AML-193 (cell line): ENCODE measurements at regions not wholly inside any gene's neighbourhood (a gene's known extent, or its start where the extent isn't known, plus 50 kb on each side); places are given as distances from the start of the nearest gene placed in this dataset.
A peak's percentile ranks its signal among the peaks of the same experiment; 100 is the strongest.

ENCODE experiments used
- DNase-seq, 2 experiments: peaks; one replicate each; lab custom pipeline; 2025; lab: John Stamatoyannopoulos, UW

- DNase-seq = no peak
Measured at GRCh38 chr9:105114318-105114717, 130.1 kb upstream of the SLC44A1 start.

DNA sequence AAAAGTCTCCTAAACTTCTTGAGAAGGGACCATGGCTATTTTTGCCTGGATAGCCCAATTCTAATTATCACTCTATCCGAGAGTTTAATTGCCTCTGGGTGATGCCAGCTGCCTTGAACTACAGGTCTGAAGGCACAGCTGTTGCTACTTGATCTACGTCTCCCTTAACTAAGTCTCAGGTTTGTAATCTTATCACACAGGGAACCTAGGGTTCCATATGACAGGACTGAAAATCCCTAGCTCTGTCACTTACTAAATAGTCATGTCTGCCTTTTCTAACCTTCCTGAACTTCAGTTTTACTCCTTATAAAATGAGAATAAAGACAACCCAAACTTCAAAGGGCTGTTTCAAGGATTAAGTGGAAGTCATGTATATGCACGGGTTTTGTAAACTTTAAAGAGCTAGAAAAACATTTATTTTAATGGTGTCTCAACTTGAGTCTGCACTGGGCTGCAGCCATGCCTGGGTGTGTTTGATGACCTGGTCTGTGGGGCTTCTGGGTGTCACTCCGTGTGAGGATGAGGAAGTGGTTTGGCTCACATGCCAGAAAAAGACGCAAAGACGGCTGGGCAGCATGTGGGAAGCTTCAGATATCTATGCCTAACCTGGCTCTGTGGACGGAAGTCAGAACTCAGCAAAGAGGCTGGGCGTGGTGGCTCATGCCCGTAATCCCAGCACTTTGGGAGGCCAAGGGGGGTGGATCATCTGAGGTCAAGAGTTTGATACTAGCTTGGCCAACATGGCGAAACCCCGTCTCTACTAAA lies 129.3 kb upstream of the SLC44A1 start:
- peak; percentile 90 to 91 for DNase-seq

DNA sequence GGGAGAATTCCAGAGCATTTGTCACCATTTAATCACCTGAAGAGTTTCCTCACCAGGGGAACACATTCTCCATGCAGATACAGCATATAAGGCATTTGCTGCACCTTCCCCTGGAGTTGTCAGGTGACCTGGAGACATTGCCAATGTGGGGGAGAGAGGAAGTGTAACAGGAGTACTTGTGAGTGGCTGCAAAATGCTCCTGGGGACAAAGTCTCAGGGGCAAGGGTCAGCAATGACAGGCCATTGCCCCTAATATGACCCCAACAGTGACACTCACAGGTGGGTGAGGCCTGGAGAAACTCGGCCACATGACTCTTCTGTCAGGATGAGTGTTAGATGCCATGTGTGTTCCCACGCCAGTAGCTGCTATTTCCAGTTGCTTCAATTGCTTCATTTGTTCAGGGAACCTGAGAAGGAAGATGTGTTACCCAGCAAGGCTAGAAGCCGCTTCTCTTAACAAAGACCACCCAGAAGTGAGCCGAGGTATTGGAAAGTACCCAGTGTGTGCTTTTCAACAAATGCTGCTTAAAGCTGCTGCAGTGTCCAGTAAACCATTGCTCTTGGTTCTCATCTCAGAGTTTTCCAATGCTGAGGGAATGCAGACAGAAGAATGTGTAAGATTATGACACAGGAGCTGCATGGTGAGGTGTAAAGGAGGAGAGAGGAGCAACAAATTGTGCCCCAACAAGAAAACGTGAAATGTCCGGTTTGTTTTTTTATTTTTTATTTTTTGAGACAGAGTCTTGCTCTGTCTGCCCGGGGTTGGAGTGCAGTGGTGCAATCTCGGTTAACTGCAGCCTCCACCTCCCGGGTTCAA lies 128.2 kb upstream of the SLC44A1 start:
- no peak for DNase-seq

DNA sequence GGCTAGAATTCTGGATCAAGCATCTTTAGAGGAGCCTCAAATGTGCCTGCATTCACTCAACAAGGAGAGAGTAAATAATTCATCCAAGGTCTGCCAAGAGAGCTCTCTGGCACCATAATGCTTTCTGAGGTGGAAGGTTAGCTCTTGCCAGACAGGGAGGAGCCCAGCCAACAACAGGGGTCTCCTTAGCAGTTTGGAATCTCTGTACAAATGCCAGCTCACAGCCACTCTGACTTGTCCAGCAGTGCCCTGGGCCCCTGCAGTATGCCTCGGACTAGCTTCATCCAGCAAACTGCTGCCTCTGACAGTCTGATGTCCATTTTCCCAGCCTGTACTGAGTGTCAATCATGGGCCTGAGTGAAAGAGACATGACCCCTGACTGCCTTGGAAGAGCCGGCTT lies 127.2 kb upstream of the SLC44A1 start:
- DNase-seq = no peak

DNA sequence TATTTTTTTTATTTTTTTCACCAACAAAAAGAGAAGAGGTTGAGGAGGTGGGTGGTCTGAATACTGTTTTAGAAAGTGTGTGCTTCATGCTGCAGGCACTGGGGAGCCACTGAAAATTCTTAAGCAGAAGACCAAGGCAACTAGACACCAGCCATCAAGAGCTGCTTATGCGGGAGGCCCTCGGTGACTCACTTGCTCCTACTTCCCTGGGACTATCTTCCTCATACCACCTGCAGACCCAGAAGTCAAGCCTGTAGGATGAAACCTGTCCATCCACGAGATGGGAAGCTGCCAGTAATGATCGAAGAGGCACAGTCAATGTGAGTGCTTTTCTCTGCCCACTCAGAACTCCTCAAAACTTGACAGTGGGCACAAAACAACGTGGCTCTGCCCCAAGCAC lies 125.8 kb upstream of the SLC44A1 start:
- no peak for DNase-seq

GRCh38 chr9:105119156-105119555 lies 125.3 kb upstream of the SLC44A1 start:
- no peak for DNase-seq

GRCh38 chr9:105121861-105122430 lies 122.5 kb upstream of the SLC44A1 start:
- no peak for DNase-seq

GRCh38 chr9:105124598-105124997 lies 119.9 kb upstream of the SLC44A1 start:
- DNase-seq = peak; percentile 38 to 39

DNA sequence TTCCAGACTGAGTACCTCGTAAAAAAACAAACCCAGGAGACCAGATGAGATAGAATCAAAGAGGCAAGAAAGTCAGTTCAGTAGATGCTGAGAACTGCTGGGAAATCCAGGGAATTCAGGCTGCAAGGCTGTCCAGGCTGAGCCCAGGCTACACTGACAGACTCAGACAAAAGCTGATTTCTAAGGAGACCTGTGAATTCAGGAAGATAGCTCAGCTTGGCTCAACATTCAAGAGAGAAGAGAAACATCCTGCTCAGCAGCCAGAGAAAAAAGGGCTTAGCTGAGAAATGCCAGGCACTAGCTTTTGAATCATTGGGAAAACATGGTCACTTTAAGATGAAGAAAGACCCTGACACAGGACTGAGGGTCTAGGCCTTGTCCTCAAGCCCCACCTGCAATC lies 118.2 kb upstream of the SLC44A1 start:
- DNase-seq = no peak

- DNase-seq = peak; percentile 68 to 80
Measured at GRCh38 chr9:105127863-105128220, 116.6 kb upstream of the SLC44A1 start.

DNA sequence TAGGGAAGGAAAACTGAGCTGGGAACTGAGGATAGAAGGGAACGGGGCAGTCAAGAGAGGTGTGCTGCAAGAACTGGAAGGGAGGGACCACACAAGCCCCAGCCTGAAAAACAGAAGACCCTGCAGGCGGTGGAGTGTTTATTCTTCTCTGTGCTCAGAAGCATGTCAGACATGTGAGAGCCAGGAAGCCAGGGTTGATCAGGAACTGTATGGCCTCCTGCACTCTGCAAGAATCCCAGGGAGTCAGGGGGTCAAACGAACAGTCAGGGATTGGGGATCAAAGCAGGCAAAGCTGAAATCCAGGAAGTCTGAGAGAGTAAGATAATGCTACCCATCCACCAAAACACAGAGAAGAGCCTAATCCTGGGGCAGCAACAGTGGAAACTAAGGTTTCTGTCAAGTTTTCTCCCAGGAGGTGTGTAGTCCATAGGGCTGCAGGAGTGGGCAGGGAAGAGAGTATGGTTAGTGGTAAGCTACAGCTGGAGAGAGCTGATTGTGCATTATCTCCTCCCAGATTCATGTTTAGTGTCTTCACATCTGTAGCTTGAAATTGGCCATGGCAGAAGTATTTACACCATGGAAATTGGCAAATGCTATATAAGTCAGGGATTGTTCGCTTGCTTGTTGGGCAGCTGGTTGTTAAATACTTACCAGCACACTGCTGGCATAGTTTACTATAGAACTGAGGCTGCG lies 115.4 kb upstream of the SLC44A1 start:
- no peak for DNase-seq

- DNase-seq = no peak
Measured at GRCh38 chr9:105129731-105130130, 114.7 kb upstream of the SLC44A1 start.

GRCh38 chr9:105131981-105132380 lies 112.5 kb upstream of the SLC44A1 start:
- DNase-seq = no peak

DNA sequence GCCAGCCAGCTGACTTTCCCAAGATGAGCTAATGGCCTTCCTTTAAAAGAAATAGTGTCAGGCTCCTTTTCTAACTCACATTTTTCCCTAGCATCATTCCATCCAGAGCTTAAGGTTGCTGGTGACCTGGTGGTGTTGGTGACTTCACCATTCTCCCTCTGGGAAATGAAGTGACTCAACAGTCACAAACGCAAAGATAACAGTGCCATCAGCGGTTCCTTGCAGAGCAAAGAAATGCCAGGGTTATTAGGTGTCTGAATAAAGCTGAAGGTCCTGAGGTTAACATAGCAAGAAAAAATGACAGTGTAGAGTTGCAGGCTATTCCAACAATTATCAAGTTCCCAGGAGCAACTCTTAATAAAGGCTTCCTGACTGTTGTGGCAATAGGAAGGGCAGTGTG lies 111.8 kb upstream of the SLC44A1 start:
- no peak for DNase-seq

GRCh38 chr9:105138306-105138801 lies 106.1 kb upstream of the SLC44A1 start:
- no peak for DNase-seq

GRCh38 chr9:105141146-105141975 lies 103.1 kb upstream of the SLC44A1 start:
- no peak for DNase-seq

- no peak for DNase-seq
Measured at GRCh38 chr9:105141976-105142250, 102.5 kb upstream of the SLC44A1 start.

DNA sequence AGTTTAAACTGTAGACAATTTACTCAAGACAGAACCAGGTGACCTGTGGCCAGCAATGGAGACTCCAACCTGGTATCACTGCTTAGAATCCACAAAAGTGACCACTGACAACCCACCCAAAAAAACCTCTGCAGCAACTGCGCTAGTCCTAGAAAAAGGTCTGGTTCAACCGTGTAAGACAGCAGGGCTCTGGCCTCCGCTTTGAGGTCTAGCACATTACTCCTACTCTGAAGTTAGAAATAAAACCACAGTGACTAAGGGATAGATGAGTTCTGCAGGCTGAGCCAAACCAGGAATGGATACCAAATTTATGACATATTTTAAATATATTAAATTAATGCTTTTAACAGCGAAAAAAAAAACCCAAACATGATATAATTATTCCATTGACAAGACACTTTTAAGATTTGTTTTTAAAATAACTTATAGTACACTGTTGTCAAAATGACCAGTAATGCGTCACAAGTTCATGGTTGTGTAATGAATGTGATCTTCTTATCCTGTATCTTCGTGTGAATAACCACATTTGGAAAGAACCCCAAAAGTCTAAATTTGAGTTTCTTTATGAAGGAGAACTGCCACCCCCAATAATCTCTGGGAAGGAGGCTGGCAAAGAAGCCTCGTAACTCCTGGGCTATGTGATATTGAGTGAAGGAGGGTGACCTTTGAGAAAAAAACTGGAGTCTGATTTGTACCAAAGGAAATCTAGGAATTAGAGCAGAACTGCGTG lies 101.9 kb upstream of the SLC44A1 start:
- DNase-seq = peak; percentile 73 to 76

DNA sequence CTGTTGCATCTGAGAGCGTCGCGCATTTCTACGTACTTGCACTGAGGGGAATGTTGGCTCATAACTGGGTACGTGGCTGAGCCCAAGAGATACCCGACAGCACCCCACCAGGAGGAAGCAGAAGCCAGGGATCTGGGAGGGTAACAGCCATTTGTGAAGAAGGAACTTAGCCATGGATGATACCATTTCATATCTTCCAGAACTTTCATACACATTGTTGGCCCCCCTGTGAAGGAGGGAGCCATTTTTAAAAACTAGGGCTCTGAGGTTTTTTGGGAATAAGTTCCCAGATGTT lies 101.4 kb upstream of the SLC44A1 start:
- DNase-seq = no peak

DNA sequence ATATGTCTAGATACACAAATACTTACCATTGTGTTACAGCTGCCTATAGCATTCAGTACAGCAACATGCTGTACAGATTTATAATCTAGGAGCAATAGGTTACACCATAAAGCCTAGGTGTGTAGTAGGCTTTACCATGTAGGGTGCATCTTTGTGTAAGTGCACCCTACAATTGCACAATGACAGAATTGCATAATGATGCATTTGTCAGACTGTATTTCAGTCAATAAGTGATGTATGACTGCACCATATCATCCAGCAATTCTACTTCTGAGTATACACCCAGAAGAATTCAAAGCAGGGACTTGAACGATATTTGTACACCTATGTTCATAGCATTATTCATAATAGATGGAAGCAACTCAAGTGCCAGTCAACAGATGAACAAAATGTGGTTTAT lies 100.4 kb upstream of the SLC44A1 start:
- peak; percentile 33 to 40 for DNase-seq

- no peak for DNase-seq
Measured at GRCh38 chr9:105144841-105145240, 99.6 kb upstream of the SLC44A1 start.
